Common myeloid progenitor, CD34-positive (primary cell): ENCODE measurements at regions not wholly inside any gene's neighbourhood (a gene's known extent, or its start where the extent isn't known, plus 50 kb on each side); places are given as distances from the start of the nearest gene placed in this dataset.
A peak's percentile ranks its signal among the peaks of the same experiment; 100 is the strongest.

Experiments used
- CTCF ChIA-PET: fragments of 350-600 bp; sonication (Branson Sonifier 250); formaldehyde crosslinking; loops from one replicate; lab custom pipeline; 2021; ENCODE audit warnings: antibody characterized with exemption; lab: Charles Lee
- POLR2A ChIA-PET: fragments of 350-600 bp; sonication (Branson Sonifier 250); formaldehyde crosslinking; loops from one replicate; lab custom pipeline; 2021; ENCODE audit warnings: antibody characterized with exemption; lab: Charles Lee
- DNase-seq, 3 donors: peaks; one replicate each; pipeline versions ENCODE4 v3.0.0 to v3.0.0-alpha.2; 2013
- H3K27ac ChIP-seq, 2 experiments: 1 replicate in 1 of 2; 2 replicates in 1 of 2; pipeline ENCODE4 v1.7.0; 2013; ENCODE audit warnings: inconsistent platforms in 2 of 2, low read length in 2 of 2, mild to moderate bottlenecking in 2 of 2, low read depth in 1 of 2, moderate library complexity in 1 of 2; ENCODE audit not compliant: severe bottlenecking in 2 of 2, insufficient read depth in 1 of 2, poor library complexity in 1 of 2
- H3K27me3 ChIP-seq, 5 experiments: replicated peaks in 2 of 5; 1 replicate in 3 of 5; 2 replicates in 2 of 5; pipeline versions ENCODE4 v1.6.1 to v1.7.0; 2013; ENCODE audit warnings: low read length in 4 of 5, mild to moderate bottlenecking in 2 of 5, moderate library complexity in 2 of 5, inconsistent platforms in 1 of 5; ENCODE audit not compliant: insufficient read depth in 5 of 5, control insufficient read depth in 4 of 5
- H3K36me3 ChIP-seq, 4 experiments: 1 replicate in 2 of 4; 2 replicates in 2 of 4; pipeline versions ENCODE4 v1.6.1 to v1.7.0; 2013; ENCODE audit warnings: low read length in 3 of 4, control low read depth in 1 of 4, mild to moderate bottlenecking in 1 of 4; ENCODE audit not compliant: control insufficient read depth in 4 of 4, insufficient read depth in 4 of 4
- H3K4me1 ChIP-seq, 4 experiments: 1 replicate in 3 of 4; 2 replicates in 1 of 4; pipeline versions ENCODE4 v1.6.1 to v1.7.1; 2013; ENCODE audit warnings: low read length in 3 of 4, mild to moderate bottlenecking in 3 of 4, control low read depth in 1 of 4, inconsistent platforms in 1 of 4, moderate library complexity in 1 of 4; ENCODE audit not compliant: control insufficient read depth in 4 of 4, insufficient read depth in 4 of 4; ENCODE audit errors: control extremely low read depth in 1 of 4
- H3K4me3 ChIP-seq, 7 experiments: 1 replicate in 4 of 7; 2 replicates in 3 of 7; pipeline versions ENCODE4 v1.5.1 to v1.7.0; 2013; ENCODE audit warnings: mild to moderate bottlenecking in 7 of 7, low read length in 6 of 7, moderate library complexity in 6 of 7, inconsistent platforms in 2 of 7, low read depth in 2 of 7, control low read depth in 1 of 7; ENCODE audit not compliant: insufficient read depth in 4 of 7, control insufficient read depth in 1 of 7; ENCODE audit errors: extremely low read depth in 1 of 7
- H3K9me3 ChIP-seq, 5 experiments: 1 replicate in 4 of 5; 2 replicates in 1 of 5; pipeline versions ENCODE4 v1.6.1 to v1.7.1; 2013; ENCODE audit warnings: low read length in 4 of 5, mild to moderate bottlenecking in 2 of 5, inconsistent platforms in 1 of 5, low read depth in 1 of 5, moderate library complexity in 1 of 5; ENCODE audit not compliant: control insufficient read depth in 4 of 5, insufficient read depth in 2 of 5; ENCODE audit errors: control extremely low read depth in 1 of 5
- WGBS: methylation state at CpG from one replicate; pipeline ENCODE4 v1.1.5; 2013; ENCODE audit not compliant: insufficient coverage; 5-methylcytosine and 5-hydroxymethylcytosine counted together

DNA sequence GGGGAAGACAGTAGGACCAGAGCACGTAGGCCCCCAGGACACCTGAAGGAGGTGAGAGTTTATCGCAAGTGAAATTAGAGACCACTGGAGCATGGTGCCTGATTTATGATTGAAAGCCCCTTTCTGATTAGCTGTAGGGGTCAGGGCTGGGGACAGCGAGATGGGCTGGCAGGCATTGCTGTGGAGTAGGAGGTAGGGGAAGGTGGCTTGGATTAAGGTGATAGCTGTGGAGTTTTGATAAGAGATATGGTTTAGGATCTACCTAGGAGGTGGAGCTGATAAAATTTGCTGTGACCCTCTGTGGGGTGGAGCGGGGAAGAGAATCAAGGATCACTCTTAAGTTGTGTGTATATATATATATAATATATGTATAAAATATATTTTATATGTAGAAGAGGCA, 157.5 kb downstream of the CD8B2 start:
- H3K9me3 ChIP-seq: no peaks in the 10 kb centered on the region
- 100% methylated on average over 3 of the region's 4 CpGs for WGBS
- H3K4me1 ChIP-seq: peaks cover 0 to 3% (median 0%) of the 10 kb centered on the region in 4 experiments
- H3K4me3 ChIP-seq: no peak overlapping the region
- no peaks in the 10 kb centered on the region for H3K27me3 ChIP-seq
- no peak for DNase-seq
- no peaks in the 10 kb centered on the region for H3K36me3 ChIP-seq
- H3K27ac ChIP-seq: no peak overlapping the region
- POLR2A ChIA-PET: no interaction called here
- CTCF ChIA-PET: no interaction called here

DNA sequence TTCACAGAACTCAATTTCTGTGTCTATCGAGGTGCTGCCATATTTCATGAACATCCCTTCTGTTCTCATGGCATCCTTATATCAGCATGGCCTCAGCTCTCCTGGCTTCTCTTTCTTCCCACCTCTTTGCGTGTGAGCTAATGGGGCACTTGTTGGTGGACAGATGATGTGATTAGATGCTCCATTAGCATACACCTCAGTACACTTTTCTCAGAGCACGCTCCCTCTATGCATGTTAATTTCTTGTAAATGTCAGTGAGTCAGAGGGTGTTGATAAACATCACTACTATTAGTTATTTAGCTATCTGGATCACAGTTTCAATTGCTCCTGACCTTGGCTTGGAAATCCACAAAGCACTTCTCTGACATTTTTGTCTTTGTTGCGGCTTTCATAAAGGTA, 159.4 kb downstream of the CD8B2 start:
- Histone ChIP-seq H3K9me3 (no peaks in the 10 kb centered on the region), H3K27ac (no peak overlapping the region), H3K27me3 (no peaks in the 10 kb centered on the region), H3K4me1 (no peaks in the 10 kb centered on the region), H3K4me3 (no peak overlapping the region), H3K36me3 (no peaks in the 10 kb centered on the region)
- CTCF ChIA-PET: no interaction called here
- 100% methylated on average over 2 of the region's 4 CpGs for WGBS
- POLR2A ChIA-PET: no interaction called here
- no peak for DNase-seq

DNA sequence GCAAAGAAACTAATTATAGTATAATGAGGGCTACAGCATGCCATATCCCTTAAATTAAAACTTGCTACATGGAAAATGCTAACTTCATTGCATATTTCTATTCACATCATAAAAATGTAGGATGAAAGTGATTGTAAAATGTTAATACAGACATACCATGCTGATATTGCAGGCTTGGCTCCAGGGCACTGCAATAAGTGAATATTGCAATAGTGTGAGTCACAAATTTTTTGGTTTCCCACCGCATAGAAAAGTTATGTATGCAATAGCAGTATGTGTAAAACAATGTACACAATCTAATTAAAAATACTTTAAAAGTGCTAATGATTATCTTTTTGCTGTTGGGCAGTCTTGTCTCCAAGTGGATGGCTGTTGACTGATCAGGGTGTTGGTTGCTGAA, 162.1 kb downstream of the CD8B2 start:
- Histone ChIP-seq H3K4me1 (no peaks in the 10 kb centered on the region), H3K9me3 (no peaks in the 10 kb centered on the region), H3K27me3 (no peaks in the 10 kb centered on the region), H3K36me3 (no peaks in the 10 kb centered on the region), H3K4me3 (no peak overlapping the region), H3K27ac (no peak overlapping the region)
- DNase-seq: no peak
- WGBS: no CpG with 5 or more reads among the region's 1 CpG
- POLR2A ChIA-PET: no interaction called here
- CTCF ChIA-PET: no interaction called here

DNA sequence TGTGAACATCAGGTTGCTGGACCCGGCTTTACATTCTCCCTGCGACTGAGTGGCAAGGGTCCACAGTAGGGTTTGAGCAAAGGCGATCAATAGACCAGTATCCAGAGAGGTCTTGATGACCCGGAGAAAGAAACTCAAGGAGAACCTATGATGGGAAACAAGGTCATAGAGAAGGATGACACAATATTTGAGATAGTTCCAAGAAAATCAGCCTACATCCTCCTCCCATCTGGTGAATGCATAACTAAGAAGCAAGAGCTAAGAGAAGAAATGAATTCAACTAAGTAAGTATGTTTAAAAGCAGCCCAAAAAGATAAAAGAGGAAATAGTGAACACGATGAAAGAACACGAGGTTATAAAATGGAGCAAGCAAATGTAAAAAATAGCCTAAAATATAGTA, 166.3 kb downstream of the CD8B2 start:
- no peaks in the 10 kb centered on the region for H3K4me1 ChIP-seq
- POLR2A ChIA-PET: no interaction called here
- 95% methylated on average over 6 of the region's 6 CpGs for WGBS
- H3K27me3 ChIP-seq: no peaks in the 10 kb centered on the region
- CTCF ChIA-PET: interaction anchor here (0.9 kb wide), 1 partner anchor 16 kb away, joined by 5 read pairs; no protein-coding TSS in a partner anchor
- H3K27ac ChIP-seq: no peak overlapping the region
- no peak for DNase-seq
- H3K9me3 ChIP-seq: peaks cover 0 to 2% (median 0%) of the 10 kb centered on the region in 5 experiments
- no peaks in the 10 kb centered on the region for H3K36me3 ChIP-seq
- H3K4me3 ChIP-seq: no peak overlapping the region

DNA sequence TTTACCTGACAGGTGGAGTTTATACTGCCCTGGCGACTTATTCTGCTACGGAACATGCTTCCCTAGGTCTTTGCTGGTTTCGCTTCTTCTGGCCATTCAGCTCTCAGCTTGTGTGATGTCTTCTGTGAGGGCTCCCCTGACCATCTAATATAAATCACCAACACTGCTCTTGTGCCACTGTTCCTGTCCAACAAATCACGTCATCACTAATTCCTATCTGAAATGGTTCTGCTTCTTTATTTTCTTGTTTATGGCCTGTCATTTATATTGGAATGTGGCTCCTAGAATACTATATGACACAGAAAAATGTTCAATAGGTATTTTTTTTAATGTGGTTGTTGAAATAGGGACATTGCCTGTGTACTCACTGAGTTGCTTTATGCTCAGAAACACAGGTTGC, 171.5 kb downstream of the CD8B2 start:
- no peaks in the 10 kb centered on the region for H3K4me1 ChIP-seq
- no peak overlapping the region for H3K27ac ChIP-seq
- ChIA-PET CTCF (no interaction called here), POLR2A (no interaction called here)
- peaks cover 0 to 2% (median 0%) of the 10 kb centered on the region in 5 experiments for H3K9me3 ChIP-seq
- H3K4me3 ChIP-seq: no peak overlapping the region
- 94% methylated on average over 3 of the region's 4 CpGs for WGBS
- no peak for DNase-seq
- H3K27me3 ChIP-seq: no peaks in the 10 kb centered on the region
- H3K36me3 ChIP-seq: no peaks in the 10 kb centered on the region

DNA sequence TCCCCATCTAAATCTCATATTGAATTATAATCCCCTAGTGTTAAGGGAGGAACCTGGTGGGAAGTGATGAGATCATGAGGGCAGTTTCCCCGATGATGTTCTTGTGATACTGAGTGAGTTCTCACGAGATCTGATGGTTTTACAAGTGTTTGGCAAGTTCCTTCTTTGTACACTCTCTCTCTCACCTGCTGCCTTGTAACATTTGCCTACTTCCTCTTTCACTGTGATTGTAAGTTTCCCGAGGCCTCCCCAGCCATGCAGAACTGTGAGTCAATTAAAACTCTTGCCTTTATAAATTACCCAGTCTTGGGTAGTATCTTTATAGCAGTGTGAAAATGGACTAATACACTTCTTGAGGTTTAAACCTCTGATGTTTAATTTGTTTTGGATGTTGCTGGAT, 177.5 kb downstream of the CD8B2 start:
- H3K4me1 ChIP-seq: no peaks in the 10 kb centered on the region
- no peak overlapping the region for H3K27ac ChIP-seq
- H3K27me3 ChIP-seq: no peaks in the 10 kb centered on the region
- H3K9me3 ChIP-seq: peaks cover 0 to 8% (median under 1%) of the 10 kb centered on the region in 5 experiments
- ChIA-PET CTCF (no interaction called here), POLR2A (no interaction called here)
- DNase-seq: peak; percentile 31 to 91 (median 83)
- no peaks in the 10 kb centered on the region for H3K36me3 ChIP-seq
- 0% methylated on average over 2 of the region's 3 CpGs for WGBS
- no peak overlapping the region for H3K4me3 ChIP-seq

DNA sequence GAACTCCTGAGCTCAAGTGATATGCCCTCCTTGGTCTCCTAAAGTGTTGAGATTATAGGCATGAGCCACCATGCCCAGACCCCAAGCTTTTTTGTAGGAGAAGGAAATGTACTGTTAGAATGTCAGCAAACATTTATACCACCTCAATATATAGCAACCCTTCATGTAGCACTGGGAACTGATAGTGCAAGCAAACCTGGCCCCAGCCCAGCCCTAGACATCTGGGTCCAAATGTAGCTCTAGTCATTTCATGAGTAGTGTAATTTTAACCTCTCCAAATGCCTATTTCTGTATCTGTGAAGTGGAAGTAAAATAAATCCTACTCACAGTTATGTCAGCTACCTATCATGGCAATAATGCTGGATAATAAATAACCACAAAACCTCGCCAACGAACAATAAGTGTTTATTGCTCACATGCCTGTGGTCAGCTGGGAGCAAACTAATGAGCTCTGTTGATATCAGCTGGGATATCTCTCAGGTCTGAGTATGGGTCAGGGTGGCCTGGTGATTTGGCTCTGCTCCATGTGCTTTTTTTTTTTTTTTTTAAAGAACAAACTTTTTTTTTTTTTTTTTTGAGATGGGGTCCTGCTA, 180.4 kb downstream of the CD8B2 start:
- Histone ChIP-seq H3K9me3 (peaks cover 0 to 23% (median 3%) of the 10 kb centered on the region in 5 experiments), H3K27ac (no peak overlapping the region), H3K27me3 (no peaks in the 10 kb centered on the region), H3K36me3 (no peaks in the 10 kb centered on the region), H3K4me3 (no peak overlapping the region), H3K4me1 (no peaks in the 10 kb centered on the region)
- CTCF ChIA-PET: interaction anchor here (1.2 to 1.8 kb wide), 2 partner anchors 9 to 1154 kb away, joined by 3 read pairs; no protein-coding TSS in a partner anchor
- DNase-seq: no peak
- POLR2A ChIA-PET: no interaction called here
- WGBS: no CpG with 5 or more reads among the region's 2 CpGs
